Spleen (tissue), 7 donors: ENCODE measurements at regions not wholly inside any gene's neighbourhood (a gene's known extent, or its start where the extent isn't known, plus 50 kb on each side); places are given as distances from the start of the nearest gene placed in this dataset.

Experiments used
- POLR2A ChIP-seq, 3 donors: fragments of 450-650 bp; IDR thresholded peaks; one replicate each; pipeline ENCODE4 v1.5.1; 2017; ENCODE audit warnings: antibody characterized with exemption in 3 of 3, mild to moderate bottlenecking in 1 of 3
- POLR2AphosphoS5 ChIP-seq, 3 donors: sonication (generic); formaldehyde crosslinking; IDR thresholded peaks; one replicate each; pipeline ENCODE4 v1.5.1; 2017; ENCODE audit warnings: antibody characterized with exemption in 3 of 3
- TF ChIP-seq, protein P1 (sequence below), 11 experiments: fragments of 200-600 bp in 7 of 11; fragments of 450-650 bp in 4 of 11; sonication (generic) in 4 of 11; IDR thresholded peaks in 8 of 11; conservative IDR thresholded peaks in 3 of 11; 1 replicate in 7 of 11; 2 replicates in 4 of 11; pipeline versions ENCODE4 v1.4.0 to v1.8.0; 2016 to 2021; ENCODE audit warnings: antibody characterized with exemption in 11 of 11, inconsistent platforms in 4 of 11, mild to moderate bottlenecking in 1 of 11
- donor health status: DM: no; HTN: no; CAD: no; lungs with moderate emphysema.
- donor health status: DM: no; HTN: no; CAD: no.
- donor health status: DM: no; HTN: no; CAD: no.

DNA sequence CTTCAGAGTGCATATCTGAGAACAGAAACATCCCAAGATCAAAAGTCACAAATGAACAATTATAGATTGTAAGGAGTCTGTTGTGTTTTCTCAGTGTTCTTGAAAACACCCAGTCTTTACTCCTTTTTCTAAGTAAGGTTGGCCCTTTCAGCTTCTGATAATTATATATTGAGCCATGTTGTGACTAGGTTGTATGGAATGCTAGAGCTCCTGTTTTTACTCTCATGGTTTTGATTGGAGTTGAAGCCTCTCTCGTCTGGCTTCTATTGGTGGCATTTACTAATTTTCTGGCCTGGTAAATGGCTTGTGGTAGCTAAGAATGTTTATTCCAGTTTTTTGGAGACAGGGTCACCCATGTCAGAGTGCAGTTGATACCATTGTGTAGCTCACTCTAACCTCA, 84.7 kb downstream of the NDUFS5 start:
- TF ChIP-seq, protein P1, sequence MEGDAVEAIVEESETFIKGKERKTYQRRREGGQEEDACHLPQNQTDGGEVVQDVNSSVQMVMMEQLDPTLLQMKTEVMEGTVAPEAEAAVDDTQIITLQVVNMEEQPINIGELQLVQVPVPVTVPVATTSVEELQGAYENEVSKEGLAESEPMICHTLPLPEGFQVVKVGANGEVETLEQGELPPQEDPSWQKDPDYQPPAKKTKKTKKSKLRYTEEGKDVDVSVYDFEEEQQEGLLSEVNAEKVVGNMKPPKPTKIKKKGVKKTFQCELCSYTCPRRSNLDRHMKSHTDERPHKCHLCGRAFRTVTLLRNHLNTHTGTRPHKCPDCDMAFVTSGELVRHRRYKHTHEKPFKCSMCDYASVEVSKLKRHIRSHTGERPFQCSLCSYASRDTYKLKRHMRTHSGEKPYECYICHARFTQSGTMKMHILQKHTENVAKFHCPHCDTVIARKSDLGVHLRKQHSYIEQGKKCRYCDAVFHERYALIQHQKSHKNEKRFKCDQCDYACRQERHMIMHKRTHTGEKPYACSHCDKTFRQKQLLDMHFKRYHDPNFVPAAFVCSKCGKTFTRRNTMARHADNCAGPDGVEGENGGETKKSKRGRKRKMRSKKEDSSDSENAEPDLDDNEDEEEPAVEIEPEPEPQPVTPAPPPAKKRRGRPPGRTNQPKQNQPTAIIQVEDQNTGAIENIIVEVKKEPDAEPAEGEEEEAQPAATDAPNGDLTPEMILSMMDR (IDR thresholded peaks at IDR 0.05 in 8 of 11, conservative IDR thresholded peaks at IDR 0.05 in 3 of 11), result no peak
- TF ChIP-seq POLR2AphosphoS5 (IDR thresholded peaks at IDR 0.05) (no peak), POLR2A (IDR thresholded peaks at IDR 0.05) (no peak)
